ENCODE measurements at regions not wholly inside any gene's neighbourhood (a gene's known extent, or its start where the extent isn't known, plus 50 kb on each side); places are given as distances from the start of the nearest gene placed in this dataset.

- FAIRE-seq (no peak), DNase-seq (ENCODE audit: low read depth in 1 of 2, low spot score in 2 of 2) (no peak)
- Histone ChIP-seq H3K79me1 (ENCODE audit: low read depth, low read length) (no peaks in the 10 kb centered on the region), H4K20me1 (replicated peaks in 1 of 2; ENCODE audit: control insufficient read depth in 1 of 2, insufficient read depth in 2 of 2, low read length in 2 of 2) (no peaks in the 10 kb centered on the region), H3K27ac (ENCODE audit: low read depth, low read length) (no peak overlapping the region), H3K4me2 (ENCODE audit: insufficient read depth in 1 of 2, low read depth in 2 of 2, low read length in 2 of 2) (no peak overlapping the region), H3K23me2 (ENCODE audit: low read depth, low read length) (no peaks in the 10 kb centered on the region), H2BK12ac (ENCODE audit: low read depth, low read length) (no peak overlapping the region), H4K91ac (replicated peaks; ENCODE audit: insufficient read length, low read length) (no peak overlapping the region), H3K79me2 (ENCODE audit: control insufficient read depth in 1 of 2, insufficient read depth in 2 of 2, low read length in 2 of 2) (no peaks in the 10 kb centered on the region), H2AFZ (ENCODE audit: low read length) (no peak overlapping the region), H2BK20ac (ENCODE audit: low read length) (no peak overlapping the region), H3K23ac (ENCODE audit: insufficient read length) (no peak overlapping the region), H2BK15ac (ENCODE audit: low read length) (no peak overlapping the region), H2AK5ac (ENCODE audit: low read depth, low read length) (no peak overlapping the region), H3K14ac (ENCODE audit: insufficient read length) (no peak overlapping the region), H2BK5ac (ENCODE audit: low read depth, low read length) (no peak overlapping the region), H3K4me1 (replicated peaks in 1 of 4; ENCODE audit: control insufficient read depth in 3 of 4, insufficient read depth in 4 of 4, low read length in 3 of 4) (no peaks in the 10 kb centered on the region), H3K18ac (ENCODE audit: extremely low read depth, low read length) (no peak overlapping the region), H3K9me3 (ENCODE audit: insufficient read depth in 2 of 2, low read depth in 1 of 2, low read length in 1 of 2) (no peaks in the 10 kb centered on the region), H4K5ac (ENCODE audit: insufficient read length, low read depth, low read length) (no peak overlapping the region), H3K4me3 (ENCODE audit: extremely low read depth in 1 of 4, insufficient read depth in 2 of 4, low read depth in 3 of 4, low read length in 4 of 4) (no peak overlapping the region), H2BK120ac (replicated peaks; ENCODE audit: low read depth, low read length) (no peak overlapping the region), H3K9ac (replicated peaks in 1 of 4; ENCODE audit: extremely low read depth in 1 of 4, low read depth in 3 of 4, low read length in 3 of 4) (no peak overlapping the region), H4K8ac (ENCODE audit: extremely low read depth, insufficient read depth, low read length) (no peak overlapping the region), H3K56ac (replicated peaks; ENCODE audit: insufficient read length, low read depth, low read length) (no peak overlapping the region), H3K36me3 (ENCODE audit: control insufficient read depth in 2 of 4, insufficient read depth in 4 of 4, low read length in 3 of 4) (no peaks in the 10 kb centered on the region), H3K27me3 (replicated peaks in 1 of 4; ENCODE audit: control insufficient read depth in 3 of 4, extremely low read depth in 1 of 4, insufficient read depth in 3 of 4, low read length in 3 of 4) (no peaks in the 10 kb centered on the region), H3K4ac (replicated peaks; ENCODE audit: insufficient read length, low read depth, low read length) (no peak overlapping the region)
- ChIA-PET CTCF (ENCODE audit: partially characterized antibody) (interaction anchor here (0.6 kb wide), 1 partner anchor 517 kb away, joined by 4 read pairs; no protein-coding TSS in a partner anchor), POLR2A (ENCODE audit: partially characterized antibody) (no interaction called here)
- no peak for TF ChIP-seq POLR2AphosphoS5 (IDR thresholded peaks at IDR 0.05; ENCODE audit: low read depth, low read length)
- no peak for TF ChIP-seq SP2 (IDR thresholded peaks at IDR 0.05; ENCODE audit: low read length)
- no peak for TF ChIP-seq EGR1 (IDR thresholded peaks at IDR 0.05; ENCODE audit: borderline replicate concordance, low read depth, low read length)
- TF ChIP-seq ATF2 (IDR thresholded peaks at IDR 0.05; ENCODE audit: low read length): no peak
- TF ChIP-seq BACH1 (IDR thresholded peaks at IDR 0.05; ENCODE audit: low read length): no peak
- no peak for TF ChIP-seq SRF (IDR thresholded peaks at IDR 0.05; ENCODE audit: low read depth, low read length)
- no peak for TF ChIP-seq RXRA (IDR thresholded peaks at IDR 0.05; ENCODE audit: insufficient read depth, low read depth, low read length)
- TF ChIP-seq TEAD4 (IDR thresholded peaks at IDR 0.05; ENCODE audit: low read depth, low read length): no peak
- WGBS, 2 experiments (ENCODE audit: extremely low coverage in 1 of 2, insufficient coverage in 1 of 2, insufficient read length in 1 of 2, insufficient replicate concordance in 2 of 2, low coverage in 1 of 2, low lambda C conversion rate in 2 of 2, missing lambda C conversion rate in 1 of 2): 90% methylated on average over 2 of the region's 2 CpGs; no CpG with 5 or more reads in 1 of the 2 experiments
These were observed 1132.4 kb downstream of the RAPGEF2 start for GRCh38 chr4:160235285-160235684.

Measured in H1 (cell line).